Breast epithelium (tissue), 3 donors: ENCODE measurements at regions not wholly inside any gene's neighbourhood (a gene's known extent, or its start where the extent isn't known, plus 50 kb on each side); places are given as distances from the start of the nearest gene placed in this dataset.

Experiments used
- POLR2A ChIP-seq: fragments of 450-650 bp; IDR thresholded peaks from one replicate; pipeline ENCODE4 v1.6.1; 2016; ENCODE audit warnings: antibody characterized with exemption, mild to moderate bottlenecking, moderate library complexity
- POLR2AphosphoS5 ChIP-seq, 3 donors: sonication (generic); formaldehyde crosslinking; IDR thresholded peaks; one replicate each; pipeline ENCODE4 v1.6.1; 2017; ENCODE audit warnings: antibody characterized with exemption in 3 of 3

DNA sequence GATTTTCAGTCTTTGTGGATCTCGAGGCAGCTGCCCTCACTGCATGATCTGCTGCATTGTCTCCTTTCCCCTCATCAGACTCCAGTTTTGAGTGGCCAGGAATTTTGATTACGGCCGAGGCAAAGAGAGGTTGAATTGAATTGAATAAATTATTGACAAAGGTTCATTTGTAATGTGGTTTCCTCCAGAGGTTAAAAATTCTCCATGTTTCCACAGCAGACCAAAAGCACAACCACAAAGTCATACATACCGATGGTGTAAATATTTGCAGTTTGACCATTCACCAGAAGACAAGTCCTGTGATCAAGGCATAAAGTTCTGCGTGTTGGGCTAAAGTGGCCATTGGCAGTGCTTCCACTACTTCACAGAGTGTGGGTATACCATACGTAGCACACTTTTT is 343.8 kb upstream of the MYT1L start:
- TF ChIP-seq POLR2AphosphoS5 (IDR thresholded peaks at IDR 0.05) = no peak
- TF ChIP-seq POLR2A = no peak
